HCT116 (cell line): ENCODE measurements at regions not wholly inside any gene's neighbourhood (a gene's known extent, or its start where the extent isn't known, plus 50 kb on each side); places are given as distances from the start of the nearest gene placed in this dataset.

Experiments
- ATAC-seq: fragments of 200-7000 bp; cut with Tn5 transposase; 2 replicates; pipeline ENCODE4 v1.9.1; 2020; ENCODE audit warnings: mild to moderate bottlenecking, moderate library complexity
- BruUV-seq: library from RNA; stranded (reverse); fragments of 400-500 nt; replicated peaks from 2 replicates; lab custom pipeline; 2021; lab: Mats Ljungman, UMichigan
- CTCF ChIA-PET: fragments of 300-600 bp; sonication (Branson Sonifier 250); formaldehyde crosslinking; loops from one replicate; lab custom pipeline; 2021; ENCODE audit warnings: antibody characterized with exemption; lab: Charles Lee
- POLR2A ChIA-PET: fragments of 300-600, 350-600 bp; sonication (Branson Sonifier 250); formaldehyde crosslinking; loops from one replicate; lab custom pipeline; 2021; ENCODE audit warnings: antibody characterized with exemption; lab: Charles Lee
- RAD21 ChIA-PET, 2 experiments: fragments of 300-600 bp; sonication (Branson Sonifier 250); formaldehyde crosslinking; loops; one replicate each; lab custom pipeline; 2023; ENCODE audit warnings: low total read pairs in 2 of 2; ENCODE audit not compliant: uncharacterized antibody in 2 of 2, unreplicated experiment in 2 of 2, low non-redundant PET in 1 of 2; lab: Charles Lee
- DNase-seq: peaks from one replicate; pipeline ENCODE4 v3.0.0-alpha.2; 2010; ENCODE audit warnings: low read depth, low spot score
- H2AFZ ChIP-seq: fragments of 200-600 bp; shearing (Covaris generic), sonication (generic); 2 replicates; pipeline ENCODE4 v1.6.1; 2017; ENCODE audit warnings: low read depth, mixed run types, mixed read lengths, antibody characterized with exemption, low read length; ENCODE audit not compliant: poor library complexity, severe bottlenecking
- H3K27ac ChIP-seq: 2 replicates; pipeline ENCODE4 v1.5.1; 2012; ENCODE audit warnings: low read depth, low read length
- H3K27me3 ChIP-seq: fragments of 200-600 bp; sonication (generic); 2 replicates; pipeline ENCODE4 v1.6.1; 2016; ENCODE audit warnings: mixed run types, low read length, mixed read lengths; ENCODE audit not compliant: insufficient read depth
- H3K36me3 ChIP-seq, 2 experiments: fragments of 200-500 bp in 1 of 2; fragments of 200-600 bp in 1 of 2; sonication (Bioruptor generic) in 1 of 2; sonication (generic) in 1 of 2; 2 replicates each; pipeline versions ENCODE4 v1.5.1 to v1.6.1; 2014 to 2016; ENCODE audit warnings: low read length in 2 of 2, inconsistent platforms in 1 of 2, mixed read lengths in 1 of 2, mixed run types in 1 of 2; ENCODE audit not compliant: insufficient read depth in 2 of 2, control insufficient read depth in 1 of 2
- H3K4me1 ChIP-seq, 2 experiments: fragments of 200-600 bp in 1 of 2; sonication (generic) in 1 of 2; 2 replicates each; pipeline versions ENCODE4 v1.5.1 to v1.6.1; 2012 to 2017; ENCODE audit warnings: low read length in 2 of 2, inconsistent platforms in 1 of 2, mild to moderate bottlenecking in 1 of 2, mixed read lengths in 1 of 2, mixed run types in 1 of 2, moderate library complexity in 1 of 2; ENCODE audit not compliant: insufficient read depth in 2 of 2, control insufficient read depth in 1 of 2
- H3K4me2 ChIP-seq: fragments of 200-600 bp; sonication (generic); 2 replicates; pipeline ENCODE4 v1.6.1; 2017; ENCODE audit warnings: mixed run types, low read length, mixed read lengths
- H3K4me3 ChIP-seq, 2 experiments: fragments of 200-600 bp in 1 of 2; sonication (generic) in 1 of 2; replicated peaks in 1 of 2; 2 replicates each; pipeline ENCODE4 v1.5.1; 2011 to 2016; ENCODE audit warnings: low read length in 2 of 2, control low read depth in 1 of 2, low read depth in 1 of 2, mild to moderate bottlenecking in 1 of 2, mixed read lengths in 1 of 2, mixed run types in 1 of 2
- H3K79me2 ChIP-seq: fragments of 200-600 bp; sonication (generic); 2 replicates; pipeline ENCODE4 v1.6.1; 2017; ENCODE audit warnings: mild to moderate bottlenecking, mixed run types, low read length, moderate library complexity, mixed read lengths; ENCODE audit not compliant: insufficient read depth
- H3K9ac ChIP-seq: fragments of 200-600 bp; sonication (generic); 2 replicates; pipeline ENCODE4 v1.6.1; 2016; ENCODE audit warnings: low read length, mixed read lengths
- H3K9me2 ChIP-seq: fragments of 200-600 bp; sonication (generic), shearing (Covaris generic); 2 replicates; pipeline ENCODE4 v1.6.1; 2017; ENCODE audit warnings: mixed run types, mild to moderate bottlenecking, moderate library complexity; ENCODE audit not compliant: insufficient read depth
- H3K9me3 ChIP-seq, 2 experiments: fragments of 200-500 bp in 1 of 2; fragments of 200-600 bp in 1 of 2; sonication (Bioruptor generic) in 1 of 2; sonication (generic) in 1 of 2; 2 replicates each; pipeline ENCODE4 v1.6.1; 2014 to 2017; ENCODE audit warnings: low read length in 2 of 2, mixed read lengths in 2 of 2, inconsistent platforms in 1 of 2, low read depth in 1 of 2, mild to moderate bottlenecking in 1 of 2, mixed run types in 1 of 2, moderate library complexity in 1 of 2; ENCODE audit not compliant: control insufficient read depth in 1 of 2, insufficient read depth in 1 of 2
- H4K20me1 ChIP-seq: fragments of 200-600 bp; sonication (generic), shearing (Covaris generic); 2 replicates; pipeline ENCODE4 v1.6.1; 2017; ENCODE audit warnings: mixed run types, mild to moderate bottlenecking, moderate library complexity; ENCODE audit not compliant: insufficient read depth
- CBX3 ChIP-seq: IDR thresholded peaks from 2 replicates; pipeline ENCODE4 v1.6.1; 2012; ENCODE audit warnings: low read depth
- CEBPB ChIP-seq: IDR thresholded peaks from 2 replicates; pipeline ENCODE4 v1.6.1; 2012; ENCODE audit warnings: low read depth
- EGR1 ChIP-seq: IDR thresholded peaks from 2 replicates; pipeline ENCODE4 v1.6.1; 2012; ENCODE audit warnings: low read depth
- ELF1 ChIP-seq: IDR thresholded peaks from 2 replicates; pipeline ENCODE4 v1.6.1; 2012; ENCODE audit warnings: low read depth, borderline replicate concordance
- EZH2 ChIP-seq: fragments of 200-600 bp; sonication (generic); IDR thresholded peaks from 2 replicates; pipeline ENCODE4 v1.6.1; 2017; ENCODE audit warnings: antibody characterized with exemption, mixed run types
- EZH2phosphoT487 ChIP-seq: fragments of 200-600 bp; IDR thresholded peaks from 2 replicates; pipeline ENCODE4 v1.6.1; 2018; ENCODE audit warnings: antibody characterized with exemption, borderline replicate concordance
- FOSL1 ChIP-seq: IDR thresholded peaks from 2 replicates; pipeline ENCODE4 v1.6.1; 2012; ENCODE audit warnings: low read depth
- JUND ChIP-seq: IDR thresholded peaks from 2 replicates; pipeline ENCODE4 v1.6.1; 2012
- POLR2A ChIP-seq: IDR thresholded peaks from 2 replicates; pipeline ENCODE4 v1.7.0; 2011; ENCODE audit warnings: borderline replicate concordance; ENCODE audit not compliant: insufficient read depth, insufficient read length; ENCODE audit errors: extremely low read depth
- POLR2AphosphoS5 ChIP-seq: IDR thresholded peaks from 2 replicates; pipeline ENCODE4 v1.6.1; 2011; ENCODE audit warnings: mild to moderate bottlenecking, low read depth, low read length, moderate library complexity
- SIN3A ChIP-seq: IDR thresholded peaks from 2 replicates; pipeline ENCODE4 v1.6.1; 2012; ENCODE audit warnings: low read depth
- TCF7L2 ChIP-seq: IDR thresholded peaks from 2 replicates; pipeline ENCODE4 v1.7.0; 2011; ENCODE audit warnings: borderline replicate concordance, inconsistent platforms; ENCODE audit not compliant: insufficient read depth, insufficient read length; ENCODE audit errors: extremely low read depth
- YY1 ChIP-seq: IDR thresholded peaks from 2 replicates; pipeline ENCODE4 v1.6.1; 2011; ENCODE audit warnings: low read length, low read depth, moderate library complexity, mild to moderate bottlenecking; ENCODE audit not compliant: insufficient replicate concordance; ENCODE audit errors: extremely low read depth
- ZBTB33 ChIP-seq: IDR thresholded peaks from 2 replicates; pipeline ENCODE4 v1.6.1; 2011; ENCODE audit warnings: mild to moderate bottlenecking, low read length, moderate library complexity; ENCODE audit not compliant: insufficient replicate concordance; ENCODE audit errors: extremely low read depth
- ZFX ChIP-seq: fragments of 450-650 bp; IDR thresholded peaks from 2 replicates; pipeline ENCODE4 v1.6.1; 2017
- ZNF274 ChIP-seq: fragments of 200-500 bp; sonication (Bioruptor generic); IDR thresholded peaks from 2 replicates; pipeline ENCODE4 v1.6.1; 2014; ENCODE audit warnings: mild to moderate bottlenecking, low read depth, low read length, inconsistent platforms
- intact Hi-C: fragments of 100-400 bp; cut with micrococcal nuclease; formaldehyde crosslinking; loops from 2 replicates; pipeline ENCODE4 v1.10.0; 2022
- TF ChIP-seq, protein P1 (sequence below): IDR thresholded peaks from 2 replicates; pipeline ENCODE4 v1.6.1; 2012

GRCh38 chr3:106819440-106819839 is 557.8 kb upstream of the CCDC54 start:
- ChIA-PET POLR2A (no interaction called here), RAD21 (no interaction called here)
- Histone ChIP-seq H2AFZ (no peak overlapping the region), H3K9me2 (no peaks in the 10 kb centered on the region), H3K9ac (no peak overlapping the region), H3K4me1 (no peaks in the 10 kb centered on the region), H3K79me2 (no peaks in the 10 kb centered on the region), H3K4me2 (no peak overlapping the region), H3K27ac (no peak overlapping the region), H3K9me3 (no peaks in the 10 kb centered on the region), H3K4me3 (no peak overlapping the region), H4K20me1 (no peaks in the 10 kb centered on the region), H3K27me3 (no peaks in the 10 kb centered on the region), H3K36me3 (no peaks in the 10 kb centered on the region)
- intact Hi-C loops, result no loop called here
- BruUV-seq, result no TSS peak
- ATAC-seq, result no peak
- no peak for DNase-seq
- TF ChIP-seq EGR1, result no peak
- TF ChIP-seq ZBTB33, result no peak
- TF ChIP-seq, all 23 proteins: peak for 0
- CTCF ChIA-PET, result no interaction called here

GRCh38 chr3:106820726-106821362 is 556.4 kb upstream of the CCDC54 start:
- Histone ChIP-seq H3K9ac (no peak overlapping the region), H3K27me3 (no peaks in the 10 kb centered on the region), H3K4me1 (no peaks in the 10 kb centered on the region), H2AFZ (no peak overlapping the region), H4K20me1 (no peaks in the 10 kb centered on the region), H3K36me3 (no peaks in the 10 kb centered on the region), H3K9me3 (no peaks in the 10 kb centered on the region), H3K9me2 (no peaks in the 10 kb centered on the region), H3K4me3 (no peak overlapping the region), H3K79me2 (no peaks in the 10 kb centered on the region), H3K27ac (no peak overlapping the region), H3K4me2 (no peak overlapping the region)
- BruUV-seq, result no TSS peak
- ChIA-PET RAD21 (no interaction called here), CTCF (no interaction called here), POLR2A (no interaction called here)
- intact Hi-C loops, result no loop called here
- ATAC-seq (no peak), DNase-seq (no peak)
- TF ChIP-seq ZBTB33 (no peak), CBX3 (no peak), TCF7L2 (no peak), POLR2AphosphoS5 (no peak), ZNF274 (no peak), SIN3A (no peak), JUND (no peak), EZH2 (no peak), EZH2phosphoT487 (no peak), ZFX (no peak), CEBPB (no peak), YY1 (no peak), ELF1 (no peak), POLR2A (no peak), FOSL1 (no peak), EGR1 (no peak)
- TF ChIP-seq, protein P1, sequence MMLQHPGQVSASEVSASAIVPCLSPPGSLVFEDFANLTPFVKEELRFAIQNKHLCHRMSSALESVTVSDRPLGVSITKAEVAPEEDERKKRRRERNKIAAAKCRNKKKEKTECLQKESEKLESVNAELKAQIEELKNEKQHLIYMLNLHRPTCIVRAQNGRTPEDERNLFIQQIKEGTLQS, result no peak
